HG02943 (cell line): ENCODE measurements at regions not wholly inside any gene's neighbourhood (a gene's known extent, or its start where the extent isn't known, plus 50 kb on each side); places are given as distances from the start of the nearest gene placed in this dataset.
"Not testable (repeated sequence)": the region's sequence is repeated elsewhere in the genome, so short reads cannot be mapped to it uniquely, and the experiment has no call there.

Experiments used
- ATAC-seq: cut with Tn5 transposase; IDR thresholded peaks from one replicate; pipeline ENCODE4 v1.9.1; 2021; ENCODE audit warnings: mild to moderate bottlenecking, low read depth, moderate library complexity; ENCODE audit not compliant: unreplicated experiment

GRCh38 chr6:68167604-68168003, 467.5 kb upstream of the ADGRB3 start:
- no peak for ATAC-seq

GRCh38 chr6:68160812-68161211, 474.3 kb upstream of the ADGRB3 start:
- not testable (repeated sequence) for ATAC-seq

- ATAC-seq, result no peak
These were observed 474.7 kb upstream of the ADGRB3 start for GRCh38 chr6:68160348-68160747.

GRCh38 chr6:68159433-68159832, 475.6 kb upstream of the ADGRB3 start:
- ATAC-seq, result no peak

- ATAC-seq, result peak; percentile 82
These were observed 476.8 kb upstream of the ADGRB3 start for GRCh38 chr6:68158256-68158655.

GRCh38 chr6:68144667-68145066, 490.4 kb upstream of the ADGRB3 start:
- no peak for ATAC-seq

- no peak for ATAC-seq
These were observed 493.9 kb upstream of the ADGRB3 start for GRCh38 chr6:68141190-68141589.

GRCh38 chr6:68139130-68139529, 496.0 kb upstream of the ADGRB3 start:
- no peak for ATAC-seq

GRCh38 chr6:68134796-68135195, 500.3 kb upstream of the ADGRB3 start:
- ATAC-seq, result no peak

GRCh38 chr6:68128211-68128610, 506.9 kb upstream of the ADGRB3 start:
- ATAC-seq, result no peak

- no peak for ATAC-seq
These were observed 508.0 kb upstream of the ADGRB3 start for GRCh38 chr6:68127074-68127473.

- ATAC-seq, result no peak
These were observed 508.9 kb upstream of the ADGRB3 start for GRCh38 chr6:68126089-68126749.

GRCh38 chr6:68122975-68123374, 512.1 kb upstream of the ADGRB3 start:
- ATAC-seq, result not testable (repeated sequence)

GRCh38 chr6:68122032-68122431, 513.0 kb upstream of the ADGRB3 start:
- no peak for ATAC-seq

GRCh38 chr6:68120954-68121353, 514.1 kb upstream of the ADGRB3 start:
- ATAC-seq, result not testable (repeated sequence)

GRCh38 chr6:68114463-68115047, 520.5 kb upstream of the ADGRB3 start:
- ATAC-seq, result no peak

- ATAC-seq, result no peak
These were observed 526.7 kb upstream of the ADGRB3 start for GRCh38 chr6:68108233-68108835.

GRCh38 chr6:68094070-68094469, 541.0 kb upstream of the ADGRB3 start:
- ATAC-seq, result peak; percentile 90

- ATAC-seq, result peak; percentile 82
These were observed 547.5 kb upstream of the ADGRB3 start for GRCh38 chr6:68087399-68088133.

- no peak for ATAC-seq
These were observed 548.9 kb upstream of the ADGRB3 start for GRCh38 chr6:68086199-68086598.

GRCh38 chr6:68085599-68085998, 549.5 kb upstream of the ADGRB3 start:
- not testable (repeated sequence) for ATAC-seq
